ENCODE measurements at regions not wholly inside any gene's neighbourhood (a gene's known extent, or its start where the extent isn't known, plus 50 kb on each side); places are given as distances from the start of the nearest gene placed in this dataset.

GRCh38 chr6:156061465-156061864 is 605.8 kb upstream of the NOX3 start:
- Histone ChIP-seq H3K4me1 (ENCODE audit: control insufficient read depth, insufficient read depth, low read length) (no peaks in the 10 kb centered on the region), H3K36me3 (ENCODE audit: control insufficient read depth, insufficient read depth, low read length) (no peaks in the 10 kb centered on the region), H3K9me3 (ENCODE audit: control insufficient read depth, insufficient read depth, low read depth, low read length) (peaks cover 2% of the 10 kb centered on the region; the same call in 1 of the 2 replicates), H3K9ac (ENCODE audit: low read length) (no peak overlapping the region), H3K27ac (ENCODE audit: low read depth, low read length) (no peak overlapping the region), H3K27me3 (ENCODE audit: control insufficient read depth, insufficient read depth, low read length) (no peaks in the 10 kb centered on the region), H3K4me3 (ENCODE audit: low read depth, low read length) (no peak overlapping the region)

DNA sequence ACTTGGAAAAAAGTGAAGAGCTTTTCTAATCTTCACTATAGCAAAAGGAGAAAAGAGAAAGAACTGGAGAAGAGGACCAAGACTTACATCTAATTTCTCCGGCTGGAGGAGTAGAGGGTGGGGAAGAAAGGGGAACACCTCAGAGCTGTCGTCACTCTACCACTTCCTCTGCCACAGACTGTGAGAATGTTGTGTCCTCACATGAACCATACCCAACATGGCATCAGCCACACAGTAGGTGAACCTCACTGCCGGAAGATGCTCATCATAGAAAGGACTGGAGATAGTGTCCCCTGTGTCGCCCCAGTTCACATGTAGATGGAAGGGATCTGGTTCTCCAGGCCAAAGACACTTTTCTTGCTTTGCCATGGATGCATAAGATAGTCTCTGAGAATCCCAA is 604.4 kb upstream of the NOX3 start:
- Histone ChIP-seq H3K9ac (ENCODE audit: low read length) (no peak overlapping the region), H3K27ac (ENCODE audit: low read depth, low read length) (no peak overlapping the region)

GRCh38 chr6:156058356-156058755 is 602.7 kb upstream of the NOX3 start:
- no peaks in the 10 kb centered on the region for H3K36me3 ChIP-seq (ENCODE audit: control insufficient read depth, insufficient read depth, low read length)
- no peak overlapping the region for H3K4me3 ChIP-seq (ENCODE audit: low read depth, low read length)
- no peak overlapping the region for H3K9ac ChIP-seq (ENCODE audit: low read length)
- H3K27me3 ChIP-seq (ENCODE audit: control insufficient read depth, insufficient read depth, low read length): no peaks in the 10 kb centered on the region
- no peaks in the 10 kb centered on the region for H3K4me1 ChIP-seq (ENCODE audit: control insufficient read depth, insufficient read depth, low read length)
- peaks cover 9% of the 10 kb centered on the region; the same call in 1 of the 2 replicates for H3K9me3 ChIP-seq (ENCODE audit: control insufficient read depth, insufficient read depth, low read depth, low read length)
- H3K27ac ChIP-seq (ENCODE audit: low read depth, low read length): no peak overlapping the region

More for the DNA sequence above, 604.4 kb upstream of the NOX3 start:
- H3K27me3 ChIP-seq (ENCODE audit: control insufficient read depth, insufficient read depth, low read length): no peaks in the 10 kb centered on the region
- no peaks in the 10 kb centered on the region for H3K4me1 ChIP-seq (ENCODE audit: control insufficient read depth, insufficient read depth, low read length)
- no peak overlapping the region for H3K4me3 ChIP-seq (ENCODE audit: low read depth, low read length)
- peaks cover 9% of the 10 kb centered on the region; the same call in 1 of the 2 replicates for H3K9me3 ChIP-seq (ENCODE audit: control insufficient read depth, insufficient read depth, low read depth, low read length)
- no peaks in the 10 kb centered on the region for H3K36me3 ChIP-seq (ENCODE audit: control insufficient read depth, insufficient read depth, low read length)

- Histone ChIP-seq H3K27me3 (ENCODE audit: control insufficient read depth, insufficient read depth, low read length) (no peaks in the 10 kb centered on the region), H3K9ac (ENCODE audit: low read length) (no peak overlapping the region), H3K27ac (ENCODE audit: low read depth, low read length) (no peak overlapping the region), H3K36me3 (ENCODE audit: control insufficient read depth, insufficient read depth, low read length) (no peaks in the 10 kb centered on the region), H3K4me1 (ENCODE audit: control insufficient read depth, insufficient read depth, low read length) (no peaks in the 10 kb centered on the region), H3K4me3 (ENCODE audit: low read depth, low read length) (no peak overlapping the region), H3K9me3 (ENCODE audit: control insufficient read depth, insufficient read depth, low read depth, low read length) (peaks cover 9% of the 10 kb centered on the region; the same call in 1 of the 2 replicates)
These were observed 602.2 kb upstream of the NOX3 start for GRCh38 chr6:156057869-156058268.

DNA sequence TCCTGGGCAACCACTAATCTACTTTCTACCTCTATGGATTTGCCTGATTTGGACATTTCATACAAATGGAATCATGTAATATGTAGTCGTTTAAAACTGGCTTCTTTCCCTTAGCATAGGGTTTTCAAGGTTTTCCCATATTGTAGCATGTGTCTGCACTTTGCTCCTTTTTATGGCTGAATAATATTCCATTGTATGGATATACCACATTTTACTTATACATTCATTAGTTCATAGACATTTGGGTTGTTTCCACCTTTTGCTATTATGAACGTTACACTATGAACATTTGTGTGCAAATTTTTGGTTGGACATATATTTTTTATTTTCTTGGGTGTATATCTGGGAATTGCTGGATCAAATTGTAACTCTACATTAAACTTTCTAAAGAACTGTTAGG is 600.4 kb upstream of the NOX3 start:
- Histone ChIP-seq H3K36me3 (ENCODE audit: control insufficient read depth, insufficient read depth, low read length) (no peaks in the 10 kb centered on the region), H3K9ac (ENCODE audit: low read length) (no peak overlapping the region), H3K27ac (ENCODE audit: low read depth, low read length) (no peak overlapping the region), H3K4me1 (ENCODE audit: control insufficient read depth, insufficient read depth, low read length) (no peaks in the 10 kb centered on the region), H3K27me3 (ENCODE audit: control insufficient read depth, insufficient read depth, low read length) (no peaks in the 10 kb centered on the region), H3K9me3 (ENCODE audit: control insufficient read depth, insufficient read depth, low read depth, low read length) (peaks cover 9% of the 10 kb centered on the region; the same call in 1 of the 2 replicates), H3K4me3 (ENCODE audit: low read depth, low read length) (no peak overlapping the region)

- Histone ChIP-seq H3K27me3 (ENCODE audit: control insufficient read depth, insufficient read depth, low read length) (no peaks in the 10 kb centered on the region), H3K36me3 (ENCODE audit: control insufficient read depth, insufficient read depth, low read length) (no peaks in the 10 kb centered on the region), H3K9me3 (ENCODE audit: control insufficient read depth, insufficient read depth, low read depth, low read length) (peaks cover 9% of the 10 kb centered on the region; the same call in 1 of the 2 replicates), H3K4me1 (ENCODE audit: control insufficient read depth, insufficient read depth, low read length) (no peaks in the 10 kb centered on the region), H3K9ac (ENCODE audit: low read length) (no peak overlapping the region), H3K4me3 (ENCODE audit: low read depth, low read length) (no peak overlapping the region), H3K27ac (ENCODE audit: low read depth, low read length) (no peak overlapping the region)
These were observed 598.0 kb upstream of the NOX3 start for GRCh38 chr6:156053626-156054025.

DNA sequence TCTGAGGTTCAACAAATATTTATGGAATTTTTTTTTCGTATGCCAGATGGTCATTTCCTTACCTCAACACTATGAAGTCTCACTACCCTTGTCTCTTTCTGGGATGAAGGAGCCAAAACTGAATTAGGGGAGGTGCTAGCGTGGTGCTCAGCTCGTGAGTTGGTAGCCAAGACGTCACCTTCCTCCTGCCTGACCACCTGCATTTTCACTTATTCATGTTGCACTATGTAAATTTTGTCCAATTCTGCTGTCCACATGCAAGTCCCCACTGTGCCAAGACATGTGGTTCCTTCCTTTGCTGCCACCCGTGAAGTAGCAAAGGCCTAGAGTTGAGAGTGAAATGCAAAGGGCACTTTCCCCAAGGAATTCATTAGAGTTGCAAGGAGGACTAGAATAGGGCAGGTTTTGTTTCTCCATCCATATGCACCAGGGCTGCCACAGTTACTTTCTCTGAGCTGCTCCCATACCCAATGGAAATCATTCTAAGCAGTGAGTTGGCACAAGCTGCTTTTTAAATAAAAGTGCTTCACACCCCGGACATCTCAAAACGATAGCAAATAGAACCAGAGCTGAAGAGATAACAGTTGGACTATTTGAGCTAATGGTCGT is 591.3 kb upstream of the NOX3 start:
- H3K9ac ChIP-seq (ENCODE audit: low read length): no peak overlapping the region
- no peak overlapping the region for H3K4me3 ChIP-seq (ENCODE audit: low read depth, low read length)
- H3K27ac ChIP-seq (ENCODE audit: low read depth, low read length): no peak overlapping the region
- no peaks in the 10 kb centered on the region for H3K9me3 ChIP-seq (ENCODE audit: control insufficient read depth, insufficient read depth, low read depth, low read length)
- peaks cover 6% of the 10 kb centered on the region; the same call in 1 of the 2 replicates for H3K4me1 ChIP-seq (ENCODE audit: control insufficient read depth, insufficient read depth, low read length)
- no peaks in the 10 kb centered on the region for H3K36me3 ChIP-seq (ENCODE audit: control insufficient read depth, insufficient read depth, low read length)
- H3K27me3 ChIP-seq (ENCODE audit: control insufficient read depth, insufficient read depth, low read length): no peaks in the 10 kb centered on the region

GRCh38 chr6:156046268-156046665 is 590.6 kb upstream of the NOX3 start:
- Histone ChIP-seq H3K27ac (ENCODE audit: low read depth, low read length) (no peak overlapping the region), H3K4me3 (ENCODE audit: low read depth, low read length) (no peak overlapping the region), H3K9ac (ENCODE audit: low read length) (no peak overlapping the region), H3K4me1 (ENCODE audit: control insufficient read depth, insufficient read depth, low read length) (peaks cover 6% of the 10 kb centered on the region; the same call in 1 of the 2 replicates), H3K36me3 (ENCODE audit: control insufficient read depth, insufficient read depth, low read length) (no peaks in the 10 kb centered on the region), H3K9me3 (ENCODE audit: control insufficient read depth, insufficient read depth, low read depth, low read length) (no peaks in the 10 kb centered on the region), H3K27me3 (ENCODE audit: control insufficient read depth, insufficient read depth, low read length) (no peaks in the 10 kb centered on the region)

GRCh38 chr6:156045401-156046267 is 590.0 kb upstream of the NOX3 start:
- Histone ChIP-seq H3K27ac (ENCODE audit: low read depth, low read length) (no peak overlapping the region), H3K4me1 (ENCODE audit: control insufficient read depth, insufficient read depth, low read length) (peaks cover 6% of the 10 kb centered on the region; the same call in 1 of the 2 replicates), H3K9ac (ENCODE audit: low read length) (no peak overlapping the region), H3K4me3 (ENCODE audit: low read depth, low read length) (no peak overlapping the region), H3K36me3 (ENCODE audit: control insufficient read depth, insufficient read depth, low read length) (no peaks in the 10 kb centered on the region), H3K9me3 (ENCODE audit: control insufficient read depth, insufficient read depth, low read depth, low read length) (no peaks in the 10 kb centered on the region), H3K27me3 (ENCODE audit: control insufficient read depth, insufficient read depth, low read length) (no peaks in the 10 kb centered on the region)

- Histone ChIP-seq H3K9me3 (ENCODE audit: control insufficient read depth, insufficient read depth, low read depth, low read length) (peaks cover 23% of the 10 kb centered on the region), H3K4me1 (ENCODE audit: control insufficient read depth, insufficient read depth, low read length) (no peaks in the 10 kb centered on the region), H3K27me3 (ENCODE audit: control insufficient read depth, insufficient read depth, low read length) (no peaks in the 10 kb centered on the region), H3K27ac (ENCODE audit: low read depth, low read length) (no peak overlapping the region), H3K4me3 (ENCODE audit: low read depth, low read length) (no peak overlapping the region), H3K9ac (ENCODE audit: low read length) (no peak overlapping the region), H3K36me3 (ENCODE audit: control insufficient read depth, insufficient read depth, low read length) (no peaks in the 10 kb centered on the region)
These were observed 578.0 kb upstream of the NOX3 start for GRCh38 chr6:156033598-156033997.

DNA sequence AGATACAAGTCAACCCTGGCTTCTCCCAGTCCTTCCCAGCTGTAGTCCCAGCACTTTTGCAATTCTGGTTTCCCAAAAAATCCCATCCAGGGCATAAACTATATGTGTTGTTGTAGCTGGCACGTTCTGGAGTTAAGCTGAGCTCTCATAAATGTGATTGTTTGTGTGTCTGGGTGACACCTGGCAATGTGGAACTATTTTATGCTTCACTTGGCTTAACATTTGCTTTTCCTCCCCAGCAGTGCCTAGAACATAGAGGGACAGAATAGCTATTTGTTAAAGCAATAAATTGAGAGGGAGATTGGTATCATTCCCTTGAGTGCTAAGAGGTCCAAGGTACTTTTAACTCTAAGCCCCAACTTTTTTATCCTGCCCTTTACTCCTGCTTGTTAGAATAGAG is 575.9 kb upstream of the NOX3 start:
- no peaks in the 10 kb centered on the region for H3K36me3 ChIP-seq (ENCODE audit: control insufficient read depth, insufficient read depth, low read length)

More for the DNA sequence above, 575.9 kb upstream of the NOX3 start:
- no peaks in the 10 kb centered on the region for H3K4me1 ChIP-seq (ENCODE audit: control insufficient read depth, insufficient read depth, low read length)
- no peak overlapping the region for H3K9ac ChIP-seq (ENCODE audit: low read length)
- H3K27me3 ChIP-seq (ENCODE audit: control insufficient read depth, insufficient read depth, low read length): no peaks in the 10 kb centered on the region
- H3K4me3 ChIP-seq (ENCODE audit: low read depth, low read length): no peak overlapping the region
- H3K27ac ChIP-seq (ENCODE audit: low read depth, low read length): no peak overlapping the region
- H3K9me3 ChIP-seq (ENCODE audit: control insufficient read depth, insufficient read depth, low read depth, low read length): peaks cover 23% of the 10 kb centered on the region
